Neural cell (in vitro differentiated cells): ENCODE measurements at regions not wholly inside any gene's neighbourhood (a gene's known extent, or its start where the extent isn't known, plus 50 kb on each side); places are given as distances from the start of the nearest gene placed in this dataset.

Experiments used
- H2AFZ ChIP-seq: fragments of 200-600, 300-800 bp; sonication (generic), shearing (Covaris generic); 2 replicates; pipeline ENCODE4 v1.6.0; 2014; ENCODE audit warnings: low read depth, mild to moderate bottlenecking, antibody characterized with exemption, low read length, moderate library complexity
- H3F3A ChIP-seq: fragments of 200-600 bp; shearing (Covaris generic); 2 replicates; pipeline ENCODE4 v1.6.1; 2016; ENCODE audit warnings: mild to moderate bottlenecking, moderate library complexity, mixed read lengths, antibody characterized with exemption, low read length; ENCODE audit not compliant: insufficient read depth, poor library complexity, severe bottlenecking
- H3K27ac ChIP-seq: fragments of 200-600, 300-800 bp; sonication (generic), shearing (Covaris generic); 2 replicates; pipeline ENCODE4 v1.5.1; 2014; ENCODE audit warnings: mild to moderate bottlenecking, low read length, moderate library complexity
- H3K27me3 ChIP-seq: fragments of 300-800, 200-600 bp; sonication (generic), shearing (Covaris generic); 2 replicates; pipeline ENCODE4 v1.6.0; 2014; ENCODE audit warnings: mild to moderate bottlenecking, low read depth, low read length, moderate library complexity; ENCODE audit not compliant: insufficient read depth
- H3K36me3 ChIP-seq: fragments of 300-800, 200-600 bp; sonication (generic), shearing (Covaris generic); 2 replicates; pipeline ENCODE4 v1.5.1; 2014; ENCODE audit warnings: mild to moderate bottlenecking, antibody characterized with exemption, low read length, moderate library complexity; ENCODE audit not compliant: insufficient read depth
- H3K4me2 ChIP-seq: fragments of 300-800, 200-600 bp; sonication (generic), shearing (Covaris generic); 2 replicates; pipeline ENCODE4 v1.6.0; 2014; ENCODE audit warnings: mild to moderate bottlenecking, low read length
- H3K4me3 ChIP-seq: fragments of 300-800, 200-600 bp; sonication (generic), shearing (Covaris generic); 2 replicates; pipeline ENCODE4 v1.5.1; 2014; ENCODE audit warnings: mild to moderate bottlenecking, low read length, moderate library complexity
- H3K79me2 ChIP-seq: fragments of 200-600 bp; shearing (Covaris generic); replicated peaks from 2 replicates; pipeline ENCODE4 v1.6.0; 2014; ENCODE audit warnings: mild to moderate bottlenecking, low read length, moderate library complexity; ENCODE audit not compliant: insufficient read depth
- H3K9ac ChIP-seq: fragments of 300-800, 200-600 bp; sonication (generic), shearing (Covaris generic); 2 replicates; pipeline ENCODE4 v1.6.1; 2016; ENCODE audit warnings: mild to moderate bottlenecking, low read length, mixed read lengths
- H3K9me2 ChIP-seq: fragments of 200-600 bp; shearing (Covaris generic); 2 replicates; pipeline ENCODE4 v1.6.1; 2016; ENCODE audit warnings: mild to moderate bottlenecking, low read length, mixed read lengths; ENCODE audit not compliant: insufficient read depth
- H3K9me3 ChIP-seq: fragments of 200-600, 300-800 bp; sonication (generic), shearing (Covaris generic); 2 replicates; pipeline ENCODE4 v1.6.1; 2016; ENCODE audit warnings: mild to moderate bottlenecking, mixed run types, low read length, moderate library complexity, mixed read lengths
- H4K20me1 ChIP-seq: fragments of 200-600 bp; shearing (Covaris generic); 2 replicates; pipeline ENCODE4 v1.6.1; 2016; ENCODE audit warnings: mild to moderate bottlenecking, mixed run types; ENCODE audit not compliant: insufficient read depth
- EP300 ChIP-seq: fragments of 450-650 bp; conservative IDR thresholded peaks from 2 replicates; pipeline ENCODE4 v1.6.1; 2014; ENCODE audit warnings: antibody characterized with exemption, mild to moderate bottlenecking, moderate library complexity; ENCODE audit not compliant: poor library complexity, severe bottlenecking
- EZH2 ChIP-seq: fragments of 200-600, 300-800 bp; shearing (Covaris generic), sonication (generic); IDR thresholded peaks from 2 replicates; pipeline ENCODE4 v1.6.1; 2014; ENCODE audit warnings: antibody characterized with exemption, low read length, borderline replicate concordance, mild to moderate bottlenecking; ENCODE audit not compliant: insufficient read depth, poor library complexity, severe bottlenecking
- MXI1 ChIP-seq: fragments of 450-650 bp; conservative IDR thresholded peaks from 2 replicates; pipeline ENCODE4 v1.6.1; 2014; ENCODE audit warnings: antibody characterized with exemption, mild to moderate bottlenecking; ENCODE audit not compliant: poor library complexity, severe bottlenecking
- POLR2AphosphoS5 ChIP-seq: IDR thresholded peaks from 2 replicates; pipeline ENCODE4 v1.6.1; 2012
- RAD21 ChIP-seq: fragments of 450-650 bp; conservative IDR thresholded peaks from 2 replicates; pipeline ENCODE4 v1.6.1; 2014; ENCODE audit warnings: antibody characterized with exemption, mild to moderate bottlenecking, moderate library complexity
- SMC3 ChIP-seq: fragments of 450-650 bp; conservative IDR thresholded peaks from 2 replicates; pipeline ENCODE4 v1.6.1; 2014; ENCODE audit warnings: antibody characterized with exemption, mild to moderate bottlenecking, moderate library complexity; ENCODE audit not compliant: poor library complexity
- TAF1 ChIP-seq: IDR thresholded peaks from 2 replicates; pipeline ENCODE4 v1.6.1; 2012; ENCODE audit warnings: low read depth
- TF ChIP-seq, protein P1 (sequence below): fragments of 450-650 bp; IDR thresholded peaks from 2 replicates; pipeline ENCODE4 v1.5.1; 2014; ENCODE audit warnings: antibody characterized with exemption, mild to moderate bottlenecking, moderate library complexity; ENCODE audit not compliant: poor library complexity, severe bottlenecking
- TF ChIP-seq, protein P2 (sequence below): IDR thresholded peaks from 2 replicates; pipeline ENCODE4 v1.6.1; 2012; ENCODE audit warnings: borderline replicate concordance

DNA sequence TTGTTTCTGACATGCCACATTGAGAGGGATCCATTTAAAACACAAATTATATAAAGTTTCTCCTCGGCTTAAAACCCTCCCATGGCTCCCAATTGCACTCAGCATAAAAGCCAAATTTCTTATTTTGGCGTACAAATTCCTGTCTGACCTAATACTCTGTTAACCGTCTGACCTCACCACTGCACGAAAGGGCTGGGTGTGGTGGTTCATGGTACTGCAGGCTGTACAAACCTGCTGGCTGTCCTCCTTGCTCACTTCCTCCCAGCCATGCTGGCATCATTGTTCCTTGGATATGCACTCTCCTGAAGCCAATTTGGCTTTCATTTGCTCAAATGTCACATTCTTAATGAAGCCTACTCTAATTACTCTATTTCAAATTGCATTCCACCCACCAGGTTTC lies 301.6 kb upstream of the C16orf82 start:
- H3K79me2 ChIP-seq, result no peaks in the 10 kb centered on the region
- no peaks in the 10 kb centered on the region for H3K9me3 ChIP-seq
- H2AFZ ChIP-seq, result no peak overlapping the region
- H3K27ac ChIP-seq, result no peak overlapping the region
- no peaks in the 10 kb centered on the region for H4K20me1 ChIP-seq
- no peak overlapping the region for H3K4me2 ChIP-seq
- TF ChIP-seq SMC3, result no peak
- TF ChIP-seq, protein P1, sequence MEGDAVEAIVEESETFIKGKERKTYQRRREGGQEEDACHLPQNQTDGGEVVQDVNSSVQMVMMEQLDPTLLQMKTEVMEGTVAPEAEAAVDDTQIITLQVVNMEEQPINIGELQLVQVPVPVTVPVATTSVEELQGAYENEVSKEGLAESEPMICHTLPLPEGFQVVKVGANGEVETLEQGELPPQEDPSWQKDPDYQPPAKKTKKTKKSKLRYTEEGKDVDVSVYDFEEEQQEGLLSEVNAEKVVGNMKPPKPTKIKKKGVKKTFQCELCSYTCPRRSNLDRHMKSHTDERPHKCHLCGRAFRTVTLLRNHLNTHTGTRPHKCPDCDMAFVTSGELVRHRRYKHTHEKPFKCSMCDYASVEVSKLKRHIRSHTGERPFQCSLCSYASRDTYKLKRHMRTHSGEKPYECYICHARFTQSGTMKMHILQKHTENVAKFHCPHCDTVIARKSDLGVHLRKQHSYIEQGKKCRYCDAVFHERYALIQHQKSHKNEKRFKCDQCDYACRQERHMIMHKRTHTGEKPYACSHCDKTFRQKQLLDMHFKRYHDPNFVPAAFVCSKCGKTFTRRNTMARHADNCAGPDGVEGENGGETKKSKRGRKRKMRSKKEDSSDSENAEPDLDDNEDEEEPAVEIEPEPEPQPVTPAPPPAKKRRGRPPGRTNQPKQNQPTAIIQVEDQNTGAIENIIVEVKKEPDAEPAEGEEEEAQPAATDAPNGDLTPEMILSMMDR, result peak; percentile 48
- H3K36me3 ChIP-seq, result no peaks in the 10 kb centered on the region
- H3K9ac ChIP-seq, result no peak overlapping the region
- no peaks in the 10 kb centered on the region for H3K9me2 ChIP-seq
- no peak overlapping the region for H3K4me3 ChIP-seq
- peaks cover 7% of the 10 kb centered on the region for H3K27me3 ChIP-seq
- no peaks in the 10 kb centered on the region for H3F3A ChIP-seq

DNA sequence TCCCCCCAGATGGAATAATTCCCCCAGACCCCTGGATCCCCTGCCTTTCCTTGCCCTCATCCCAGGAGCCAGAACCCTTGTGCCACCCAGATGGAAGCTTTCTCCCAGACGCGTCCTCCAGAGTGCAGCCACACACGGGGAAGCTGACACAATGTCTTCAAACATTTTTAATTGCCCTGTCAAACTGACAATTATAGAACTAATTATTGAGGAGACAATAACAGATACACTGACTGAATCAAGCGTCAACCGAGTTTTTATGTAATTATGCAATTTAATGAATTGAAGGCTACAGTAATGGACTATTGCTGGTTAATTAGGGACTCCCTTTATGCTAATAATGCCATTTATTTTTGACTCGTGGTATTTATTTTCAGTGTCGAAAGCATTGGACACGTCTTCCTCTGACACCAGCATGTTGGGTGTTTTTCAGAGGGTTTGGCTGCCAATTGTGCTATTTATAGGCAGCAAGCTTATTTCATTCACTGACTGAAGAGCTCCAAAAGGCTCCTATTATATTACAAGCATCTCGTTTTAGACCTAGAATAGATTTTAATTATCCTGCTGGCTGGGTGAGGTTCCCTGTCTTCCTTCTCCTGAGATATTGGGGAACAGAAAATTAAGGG lies 298.2 kb upstream of the C16orf82 start:
- Histone ChIP-seq H4K20me1 (no peaks in the 10 kb centered on the region), H3F3A (no peaks in the 10 kb centered on the region), H3K9me3 (no peaks in the 10 kb centered on the region), H3K27me3 (peaks cover 11% of the 10 kb centered on the region), H3K4me3 (peak overlapping the region; percentile 35), H3K9ac (no peak overlapping the region), H3K79me2 (no peaks in the 10 kb centered on the region), H2AFZ (no peak overlapping the region), H3K36me3 (no peaks in the 10 kb centered on the region), H3K27ac (no peak overlapping the region), H3K4me2 (no peak overlapping the region), H3K9me2 (no peaks in the 10 kb centered on the region)
- TF ChIP-seq EZH2 (no peak), EP300 (peak; percentile 14)

DNA sequence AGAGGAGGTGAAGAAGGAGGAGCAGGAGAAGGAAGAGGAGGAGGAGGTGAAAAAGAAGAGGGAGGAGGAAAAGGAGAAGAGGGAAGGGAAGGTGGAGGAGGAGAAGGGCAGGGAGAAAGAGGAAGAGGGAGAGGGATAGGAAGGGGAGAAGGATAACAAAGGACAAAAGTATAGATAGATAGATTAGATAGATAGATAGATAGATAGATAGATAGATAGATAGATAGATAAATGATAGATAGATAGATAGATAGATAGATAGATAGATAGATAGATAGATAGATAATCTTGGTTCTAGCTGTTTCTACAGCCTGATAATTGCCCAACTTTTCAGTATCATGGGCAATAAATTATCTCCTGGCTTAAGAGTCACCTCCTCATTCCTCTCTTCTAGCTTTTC lies 296.2 kb upstream of the C16orf82 start:
- H3K9me3 ChIP-seq, result no peaks in the 10 kb centered on the region
- H3K9me2 ChIP-seq, result no peaks in the 10 kb centered on the region
- H3K9ac ChIP-seq, result no peak overlapping the region
- H2AFZ ChIP-seq, result no peak overlapping the region
- H3K27me3 ChIP-seq, result peaks cover 11% of the 10 kb centered on the region
- no peak overlapping the region for H3K4me3 ChIP-seq
- TF ChIP-seq, protein P2, sequence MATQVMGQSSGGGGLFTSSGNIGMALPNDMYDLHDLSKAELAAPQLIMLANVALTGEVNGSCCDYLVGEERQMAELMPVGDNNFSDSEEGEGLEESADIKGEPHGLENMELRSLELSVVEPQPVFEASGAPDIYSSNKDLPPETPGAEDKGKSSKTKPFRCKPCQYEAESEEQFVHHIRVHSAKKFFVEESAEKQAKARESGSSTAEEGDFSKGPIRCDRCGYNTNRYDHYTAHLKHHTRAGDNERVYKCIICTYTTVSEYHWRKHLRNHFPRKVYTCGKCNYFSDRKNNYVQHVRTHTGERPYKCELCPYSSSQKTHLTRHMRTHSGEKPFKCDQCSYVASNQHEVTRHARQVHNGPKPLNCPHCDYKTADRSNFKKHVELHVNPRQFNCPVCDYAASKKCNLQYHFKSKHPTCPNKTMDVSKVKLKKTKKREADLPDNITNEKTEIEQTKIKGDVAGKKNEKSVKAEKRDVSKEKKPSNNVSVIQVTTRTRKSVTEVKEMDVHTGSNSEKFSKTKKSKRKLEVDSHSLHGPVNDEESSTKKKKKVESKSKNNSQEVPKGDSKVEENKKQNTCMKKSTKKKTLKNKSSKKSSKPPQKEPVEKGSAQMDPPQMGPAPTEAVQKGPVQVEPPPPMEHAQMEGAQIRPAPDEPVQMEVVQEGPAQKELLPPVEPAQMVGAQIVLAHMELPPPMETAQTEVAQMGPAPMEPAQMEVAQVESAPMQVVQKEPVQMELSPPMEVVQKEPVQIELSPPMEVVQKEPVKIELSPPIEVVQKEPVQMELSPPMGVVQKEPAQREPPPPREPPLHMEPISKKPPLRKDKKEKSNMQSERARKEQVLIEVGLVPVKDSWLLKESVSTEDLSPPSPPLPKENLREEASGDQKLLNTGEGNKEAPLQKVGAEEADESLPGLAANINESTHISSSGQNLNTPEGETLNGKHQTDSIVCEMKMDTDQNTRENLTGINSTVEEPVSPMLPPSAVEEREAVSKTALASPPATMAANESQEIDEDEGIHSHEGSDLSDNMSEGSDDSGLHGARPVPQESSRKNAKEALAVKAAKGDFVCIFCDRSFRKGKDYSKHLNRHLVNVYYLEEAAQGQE, result no peak
- TF ChIP-seq TAF1 (no peak), EZH2 (no peak), MXI1 (no peak), EP300 (no peak), RAD21 (no peak), SMC3 (no peak), POLR2AphosphoS5 (no peak)
- TF ChIP-seq, protein P1, result no peak
- H4K20me1 ChIP-seq, result no peaks in the 10 kb centered on the region
- H3F3A ChIP-seq, result no peaks in the 10 kb centered on the region
- no peak overlapping the region for H3K4me2 ChIP-seq
- no peak overlapping the region for H3K27ac ChIP-seq
- H3K36me3 ChIP-seq, result no peaks in the 10 kb centered on the region
- no peaks in the 10 kb centered on the region for H3K79me2 ChIP-seq
